ENCODE measurements at regions not wholly inside any gene's neighbourhood (a gene's known extent, or its start where the extent isn't known, plus 50 kb on each side); places are given as distances from the start of the nearest gene placed in this dataset.

DNA sequence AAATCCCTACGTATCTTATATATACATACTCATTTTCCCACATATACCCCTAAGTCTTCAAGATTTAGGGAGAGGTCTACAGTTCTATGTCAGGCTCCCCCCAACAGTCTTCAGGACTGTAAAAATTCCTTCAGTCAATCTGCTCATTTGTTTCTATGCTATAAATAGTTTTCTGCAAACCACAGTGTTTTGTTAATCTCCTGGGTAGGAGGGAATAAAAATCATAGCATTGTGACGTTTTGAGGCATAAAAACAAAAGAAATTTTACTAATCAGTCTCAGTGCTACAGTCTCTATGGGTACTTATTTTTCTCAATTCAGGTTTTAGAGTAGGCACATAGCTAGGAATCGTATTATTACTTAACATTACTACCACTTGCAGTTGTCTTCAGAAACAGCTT is 552.8 kb upstream of the LRRC4C start:
- H3K27ac ChIP-seq (ENCODE audit: low read length): no peak overlapping the region

DNA sequence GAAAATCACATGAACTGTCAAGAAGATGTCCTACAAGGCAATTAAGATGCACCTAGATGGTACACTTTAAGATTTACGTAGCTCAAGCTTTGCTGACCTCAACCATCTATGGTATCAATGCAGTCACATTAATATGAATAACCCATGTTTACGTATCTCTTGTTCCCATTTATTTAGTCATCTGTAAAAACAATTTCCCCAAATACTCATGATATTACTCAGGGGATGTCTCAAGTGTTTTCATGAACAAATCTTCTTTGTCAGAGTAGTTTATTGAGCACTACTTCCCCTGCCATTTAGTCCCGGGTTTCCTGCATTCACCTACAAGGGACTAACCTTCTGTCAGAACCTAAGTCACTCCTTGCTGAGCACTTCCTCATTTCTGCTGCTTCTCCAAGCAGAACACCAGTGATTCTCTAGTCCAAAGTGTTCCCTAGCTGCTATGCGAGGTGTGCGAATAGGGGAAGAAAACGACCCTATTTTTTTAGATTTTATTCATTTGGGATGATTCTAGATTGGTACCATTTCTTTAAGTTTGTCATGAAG is 554.3 kb upstream of the LRRC4C start:
- Histone ChIP-seq H2AFZ (ENCODE audit: low read depth, low read length) (no peak overlapping the region), H4K20me1 (ENCODE audit: insufficient read depth, low read length) (no peaks in the 10 kb centered on the region), H3K9me3 (ENCODE audit: insufficient read depth, low read length, severe bottlenecking) (no peaks in the 10 kb centered on the region), H3K36me3 (ENCODE audit: insufficient read depth, low read length) (no peaks in the 10 kb centered on the region), H3K4me1 (ENCODE audit: insufficient read depth, low read length) (no peaks in the 10 kb centered on the region), H3K27me3 (ENCODE audit: insufficient read depth, low read length, poor library complexity) (no peaks in the 10 kb centered on the region), H3K9ac (ENCODE audit: low read depth, low read length) (no peak overlapping the region), H3K4me3 (ENCODE audit: low read depth in 1 of 2, low read length in 2 of 2) (no peak overlapping the region), H3K4me2 (ENCODE audit: insufficient read depth, low read length) (no peak overlapping the region), H3K79me2 (ENCODE audit: insufficient read depth, low read length) (no peaks in the 10 kb centered on the region), H3K27ac (ENCODE audit: low read length) (no peak overlapping the region)
- ATAC-seq (ENCODE audit: insufficient read depth, low read depth) (no peak), DNase-seq (no peak)
- TF ChIP-seq, protein P1, sequence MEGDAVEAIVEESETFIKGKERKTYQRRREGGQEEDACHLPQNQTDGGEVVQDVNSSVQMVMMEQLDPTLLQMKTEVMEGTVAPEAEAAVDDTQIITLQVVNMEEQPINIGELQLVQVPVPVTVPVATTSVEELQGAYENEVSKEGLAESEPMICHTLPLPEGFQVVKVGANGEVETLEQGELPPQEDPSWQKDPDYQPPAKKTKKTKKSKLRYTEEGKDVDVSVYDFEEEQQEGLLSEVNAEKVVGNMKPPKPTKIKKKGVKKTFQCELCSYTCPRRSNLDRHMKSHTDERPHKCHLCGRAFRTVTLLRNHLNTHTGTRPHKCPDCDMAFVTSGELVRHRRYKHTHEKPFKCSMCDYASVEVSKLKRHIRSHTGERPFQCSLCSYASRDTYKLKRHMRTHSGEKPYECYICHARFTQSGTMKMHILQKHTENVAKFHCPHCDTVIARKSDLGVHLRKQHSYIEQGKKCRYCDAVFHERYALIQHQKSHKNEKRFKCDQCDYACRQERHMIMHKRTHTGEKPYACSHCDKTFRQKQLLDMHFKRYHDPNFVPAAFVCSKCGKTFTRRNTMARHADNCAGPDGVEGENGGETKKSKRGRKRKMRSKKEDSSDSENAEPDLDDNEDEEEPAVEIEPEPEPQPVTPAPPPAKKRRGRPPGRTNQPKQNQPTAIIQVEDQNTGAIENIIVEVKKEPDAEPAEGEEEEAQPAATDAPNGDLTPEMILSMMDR (IDR thresholded peaks at IDR 0.05; ENCODE audit: borderline replicate concordance, extremely low read depth, low read length, poor library complexity, severe bottlenecking): no peak
- no peak for TF ChIP-seq EZH2 (IDR thresholded peaks at IDR 0.05; ENCODE audit: borderline replicate concordance, low read depth, low read length, severe bottlenecking)

More for the DNA sequence above, 552.8 kb upstream of the LRRC4C start:
- ATAC-seq (ENCODE audit: insufficient read depth, low read depth) (no peak), DNase-seq (no peak)
- H3K79me2 ChIP-seq (ENCODE audit: insufficient read depth, low read length): no peaks in the 10 kb centered on the region
- TF ChIP-seq, protein P1 (IDR thresholded peaks at IDR 0.05; ENCODE audit: borderline replicate concordance, extremely low read depth, low read length, poor library complexity, severe bottlenecking): no peak
- TF ChIP-seq EZH2 (IDR thresholded peaks at IDR 0.05; ENCODE audit: borderline replicate concordance, low read depth, low read length, severe bottlenecking): no peak
- H3K36me3 ChIP-seq (ENCODE audit: insufficient read depth, low read length): no peaks in the 10 kb centered on the region
- H3K9me3 ChIP-seq (ENCODE audit: insufficient read depth, low read length, severe bottlenecking): no peaks in the 10 kb centered on the region
- H3K4me2 ChIP-seq (ENCODE audit: insufficient read depth, low read length): no peak overlapping the region
- no peak overlapping the region for H3K4me3 ChIP-seq (ENCODE audit: low read depth in 1 of 2, low read length in 2 of 2)
- no peak overlapping the region for H3K9ac ChIP-seq (ENCODE audit: low read depth, low read length)
- no peak overlapping the region for H2AFZ ChIP-seq (ENCODE audit: low read depth, low read length)
- H3K27me3 ChIP-seq (ENCODE audit: insufficient read depth, low read length, poor library complexity): no peaks in the 10 kb centered on the region
- no peaks in the 10 kb centered on the region for H3K4me1 ChIP-seq (ENCODE audit: insufficient read depth, low read length)
- no peaks in the 10 kb centered on the region for H4K20me1 ChIP-seq (ENCODE audit: insufficient read depth, low read length)

DNA sequence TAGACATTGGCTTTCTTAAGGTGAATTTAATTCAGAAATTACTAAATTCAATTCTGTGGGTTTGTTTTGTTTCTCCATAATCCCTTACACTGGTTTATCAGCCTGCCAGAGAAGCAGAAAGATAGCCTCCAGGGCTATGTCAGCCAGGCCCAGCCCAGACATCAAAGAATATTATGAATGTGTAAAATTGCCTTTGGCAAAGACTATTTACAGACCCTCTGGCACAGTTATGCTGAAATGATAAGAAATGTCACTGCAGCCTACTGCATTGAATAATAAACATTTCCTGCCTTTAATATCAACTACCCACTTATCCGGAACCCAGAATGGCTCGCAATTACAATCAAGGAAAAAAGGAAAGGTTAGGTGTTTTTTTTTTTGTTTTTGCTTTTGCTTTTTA is 562.5 kb upstream of the LRRC4C start:
- no peaks in the 10 kb centered on the region for H3K9me3 ChIP-seq (ENCODE audit: insufficient read depth, low read length, severe bottlenecking)
- no peak for ATAC-seq (ENCODE audit: insufficient read depth, low read depth)
- H3K79me2 ChIP-seq (ENCODE audit: insufficient read depth, low read length): no peaks in the 10 kb centered on the region
- H3K27me3 ChIP-seq (ENCODE audit: insufficient read depth, low read length, poor library complexity): no peaks in the 10 kb centered on the region
- no peaks in the 10 kb centered on the region for H3K4me1 ChIP-seq (ENCODE audit: insufficient read depth, low read length)
- no peaks in the 10 kb centered on the region for H3K36me3 ChIP-seq (ENCODE audit: insufficient read depth, low read length)
- H4K20me1 ChIP-seq (ENCODE audit: insufficient read depth, low read length): no peaks in the 10 kb centered on the region
- H3K4me2 ChIP-seq (ENCODE audit: insufficient read depth, low read length): no peak overlapping the region
- no peak for TF ChIP-seq EZH2 (IDR thresholded peaks at IDR 0.05; ENCODE audit: borderline replicate concordance, low read depth, low read length, severe bottlenecking)
- TF ChIP-seq, protein P1 (IDR thresholded peaks at IDR 0.05; ENCODE audit: borderline replicate concordance, extremely low read depth, low read length, poor library complexity, severe bottlenecking): no peak
- no peak overlapping the region for H2AFZ ChIP-seq (ENCODE audit: low read depth, low read length)
- H3K9ac ChIP-seq (ENCODE audit: low read depth, low read length): no peak overlapping the region
- H3K4me3 ChIP-seq (ENCODE audit: low read depth in 1 of 2, low read length in 2 of 2): no peak overlapping the region
- H3K27ac ChIP-seq (ENCODE audit: low read length): no peak overlapping the region
- DNase-seq: no peak

DNA sequence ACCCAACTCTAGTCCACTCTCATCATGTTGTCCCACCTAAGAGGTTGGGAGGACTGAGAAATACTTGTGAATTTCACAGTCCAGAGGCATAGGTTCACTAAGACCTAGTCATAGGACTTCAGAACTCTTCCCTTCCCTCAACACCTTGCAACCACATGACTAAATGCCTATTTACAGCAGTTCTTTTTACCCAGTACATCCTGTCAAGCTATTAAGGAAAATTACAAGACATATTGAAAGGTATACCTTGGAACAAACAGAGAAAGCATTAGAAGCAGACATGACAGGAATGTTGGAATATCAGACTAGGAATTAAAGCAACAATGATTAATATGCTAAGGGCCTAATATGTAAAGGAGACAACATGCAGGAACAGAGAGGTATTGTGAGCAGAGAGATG is 563.8 kb upstream of the LRRC4C start:
- H3K36me3 ChIP-seq (ENCODE audit: insufficient read depth, low read length): no peaks in the 10 kb centered on the region
- no peak overlapping the region for H3K4me2 ChIP-seq (ENCODE audit: insufficient read depth, low read length)
- DNase-seq (no peak), ATAC-seq (ENCODE audit: insufficient read depth, low read depth) (no peak)
- H3K4me3 ChIP-seq (ENCODE audit: low read depth in 1 of 2, low read length in 2 of 2): no peak overlapping the region
- H3K4me1 ChIP-seq (ENCODE audit: insufficient read depth, low read length): no peaks in the 10 kb centered on the region
- no peaks in the 10 kb centered on the region for H3K9me3 ChIP-seq (ENCODE audit: insufficient read depth, low read length, severe bottlenecking)
- no peaks in the 10 kb centered on the region for H3K79me2 ChIP-seq (ENCODE audit: insufficient read depth, low read length)
- H3K9ac ChIP-seq (ENCODE audit: low read depth, low read length): no peak overlapping the region
- no peak overlapping the region for H3K27ac ChIP-seq (ENCODE audit: low read length)
- no peaks in the 10 kb centered on the region for H3K27me3 ChIP-seq (ENCODE audit: insufficient read depth, low read length, poor library complexity)
- no peaks in the 10 kb centered on the region for H4K20me1 ChIP-seq (ENCODE audit: insufficient read depth, low read length)
- H2AFZ ChIP-seq (ENCODE audit: low read depth, low read length): no peak overlapping the region
- no peak for TF ChIP-seq EZH2 (IDR thresholded peaks at IDR 0.05; ENCODE audit: borderline replicate concordance, low read depth, low read length, severe bottlenecking)
- TF ChIP-seq, protein P1 (IDR thresholded peaks at IDR 0.05; ENCODE audit: borderline replicate concordance, extremely low read depth, low read length, poor library complexity, severe bottlenecking): no peak

All from DND-41 (cell line).